Vagina (tissue), 2 donors: ENCODE measurements at regions not wholly inside any gene's neighbourhood (a gene's known extent, or its start where the extent isn't known, plus 50 kb on each side); places are given as distances from the start of the nearest gene placed in this dataset.

Source experiments
- POLR2AphosphoS5 ChIP-seq, 2 donors: sonication (generic); formaldehyde crosslinking; IDR thresholded peaks; one replicate each; pipeline ENCODE4 v1.9.0; 2017; ENCODE audit warnings: antibody characterized with exemption in 2 of 2, mild to moderate bottlenecking in 2 of 2, low read depth in 1 of 2; ENCODE audit not compliant: insufficient read depth in 1 of 2
- TF ChIP-seq, protein P1 (sequence below), 3 experiments: fragments of 450-650 bp in 2 of 3; fragments of 200-600 bp in 1 of 3; sonication (generic) in 1 of 3; IDR thresholded peaks; one replicate each; pipeline ENCODE4 v1.5.1; 2017 to 2019; ENCODE audit warnings: antibody characterized with exemption in 3 of 3, mild to moderate bottlenecking in 2 of 3, moderate library complexity in 2 of 3

GRCh38 chr2:160613466-160614153 is 120.0 kb upstream of the RBMS1 start:
- TF ChIP-seq, protein P1, sequence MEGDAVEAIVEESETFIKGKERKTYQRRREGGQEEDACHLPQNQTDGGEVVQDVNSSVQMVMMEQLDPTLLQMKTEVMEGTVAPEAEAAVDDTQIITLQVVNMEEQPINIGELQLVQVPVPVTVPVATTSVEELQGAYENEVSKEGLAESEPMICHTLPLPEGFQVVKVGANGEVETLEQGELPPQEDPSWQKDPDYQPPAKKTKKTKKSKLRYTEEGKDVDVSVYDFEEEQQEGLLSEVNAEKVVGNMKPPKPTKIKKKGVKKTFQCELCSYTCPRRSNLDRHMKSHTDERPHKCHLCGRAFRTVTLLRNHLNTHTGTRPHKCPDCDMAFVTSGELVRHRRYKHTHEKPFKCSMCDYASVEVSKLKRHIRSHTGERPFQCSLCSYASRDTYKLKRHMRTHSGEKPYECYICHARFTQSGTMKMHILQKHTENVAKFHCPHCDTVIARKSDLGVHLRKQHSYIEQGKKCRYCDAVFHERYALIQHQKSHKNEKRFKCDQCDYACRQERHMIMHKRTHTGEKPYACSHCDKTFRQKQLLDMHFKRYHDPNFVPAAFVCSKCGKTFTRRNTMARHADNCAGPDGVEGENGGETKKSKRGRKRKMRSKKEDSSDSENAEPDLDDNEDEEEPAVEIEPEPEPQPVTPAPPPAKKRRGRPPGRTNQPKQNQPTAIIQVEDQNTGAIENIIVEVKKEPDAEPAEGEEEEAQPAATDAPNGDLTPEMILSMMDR (IDR thresholded peaks at IDR 0.05) = no peak
- no peak for TF ChIP-seq POLR2AphosphoS5 (IDR thresholded peaks at IDR 0.05; ENCODE audit: insufficient read depth in 1 of 2, low read depth in 1 of 2)
